GM18498 (cell line): ENCODE measurements at regions not wholly inside any gene's neighbourhood (a gene's known extent, or its start where the extent isn't known, plus 50 kb on each side); places are given as distances from the start of the nearest gene placed in this dataset.
A peak's percentile ranks its signal among the peaks of the same experiment; 100 is the strongest.
"Not testable (repeated sequence)": the region's sequence is repeated elsewhere in the genome, so short reads cannot be mapped to it uniquely, and the experiment has no call there.

Experiments
- ATAC-seq: cut with Tn5 transposase; IDR thresholded peaks from one replicate; pipeline ENCODE4 v1.9.1; 2021; ENCODE audit warnings: mild to moderate bottlenecking, moderate library complexity; ENCODE audit not compliant: unreplicated experiment

- peak; percentile 85 for ATAC-seq
Observed at GRCh38 chr7:10412422-10413019, 561.2 kb upstream of the PHF14 start.

GRCh38 chr7:10418985-10419384 lies 554.7 kb upstream of the PHF14 start:
- ATAC-seq: no peak

- no peak for ATAC-seq
Observed at GRCh38 chr7:10429031-10429430, 544.6 kb upstream of the PHF14 start.

- ATAC-seq: no peak
Observed at GRCh38 chr7:10429511-10429910, 544.2 kb upstream of the PHF14 start.

- ATAC-seq: no peak
Observed at GRCh38 chr7:10436302-10436701, 537.4 kb upstream of the PHF14 start.

- no peak for ATAC-seq
Observed at GRCh38 chr7:10439027-10439426, 534.6 kb upstream of the PHF14 start.

GRCh38 chr7:10455936-10456335 lies 517.7 kb upstream of the PHF14 start:
- ATAC-seq: no peak

GRCh38 chr7:10460474-10460873 lies 513.2 kb upstream of the PHF14 start:
- no peak for ATAC-seq

- ATAC-seq: no peak
Observed at GRCh38 chr7:10463701-10464100, 510.0 kb upstream of the PHF14 start.

GRCh38 chr7:10465536-10465935 lies 508.1 kb upstream of the PHF14 start:
- not testable (repeated sequence) for ATAC-seq

- no peak for ATAC-seq
Observed at GRCh38 chr7:10468908-10469307, 504.8 kb upstream of the PHF14 start.

- ATAC-seq: no peak
Observed at GRCh38 chr7:10469476-10469875, 504.2 kb upstream of the PHF14 start.

- ATAC-seq: no peak
Observed at GRCh38 chr7:10471280-10472058, 502.2 kb upstream of the PHF14 start.

- no peak for ATAC-seq
Observed at GRCh38 chr7:10472115-10472514, 501.6 kb upstream of the PHF14 start.

GRCh38 chr7:10473569-10473968 lies 500.1 kb upstream of the PHF14 start:
- ATAC-seq: no peak

- no peak for ATAC-seq
Observed at GRCh38 chr7:10474048-10474447, 499.6 kb upstream of the PHF14 start.

- ATAC-seq: no peak
Observed at GRCh38 chr7:10475940-10476641, 497.6 kb upstream of the PHF14 start.

GRCh38 chr7:10476642-10477041 lies 497.0 kb upstream of the PHF14 start:
- no peak for ATAC-seq

GRCh38 chr7:10483671-10484070 lies 490.0 kb upstream of the PHF14 start:
- no peak for ATAC-seq

- no peak for ATAC-seq
Observed at GRCh38 chr7:10484767-10485166, 488.9 kb upstream of the PHF14 start.

GRCh38 chr7:10501206-10501884 lies 472.3 kb upstream of the PHF14 start:
- ATAC-seq: not testable (repeated sequence)
